GM23338 (cell line): ENCODE measurements at regions not wholly inside any gene's neighbourhood (a gene's known extent, or its start where the extent isn't known, plus 50 kb on each side); places are given as distances from the start of the nearest gene placed in this dataset.
A peak's percentile ranks its signal among the peaks of the same experiment; 100 is the strongest.

Experiments
- ATAC-seq: fragments of 200-7000 bp; cut with Tn5 transposase; 3 replicates; pipeline ENCODE4 v1.9.1; 2020
- DNase-seq: peaks from one replicate; pipeline ENCODE4 v3.0.0-alpha.2; 2015; ENCODE audit warnings: low spot score
- H2AFZ ChIP-seq: fragments of 200-600 bp; sonication (generic); 2 replicates; pipeline ENCODE4 v1.8.0; 2016; ENCODE audit warnings: antibody characterized with exemption, mild to moderate bottlenecking, moderate library complexity
- H3F3A ChIP-seq: fragments of 200-600 bp; sonication (generic); replicated peaks from 2 replicates; pipeline ENCODE4 v1.8.0; 2017; ENCODE audit warnings: antibody characterized with exemption, mixed run types, low read depth
- H3K27ac ChIP-seq: fragments of 200-600 bp; sonication (generic); 2 replicates; pipeline ENCODE4 v1.6.1; 2016; ENCODE audit warnings: low read depth
- H3K27me3 ChIP-seq: fragments of 200-600 bp; sonication (generic); 2 replicates; pipeline ENCODE4 v1.8.0; 2016; ENCODE audit warnings: mild to moderate bottlenecking, mixed run types, moderate library complexity; ENCODE audit not compliant: insufficient read depth
- H3K36me3 ChIP-seq: fragments of 200-600 bp; sonication (generic); 2 replicates; pipeline ENCODE4 v1.8.0; 2016; ENCODE audit warnings: mild to moderate bottlenecking; ENCODE audit not compliant: insufficient read depth
- H3K4me1 ChIP-seq: fragments of 200-600 bp; sonication (generic); 2 replicates; pipeline ENCODE4 v1.8.0; 2016; ENCODE audit warnings: mild to moderate bottlenecking, moderate library complexity; ENCODE audit not compliant: insufficient read depth
- H3K4me2 ChIP-seq: fragments of 200-600 bp; sonication (generic); 2 replicates; pipeline ENCODE4 v1.7.1; 2017; ENCODE audit warnings: mixed run types
- H3K4me3 ChIP-seq: fragments of 200-600 bp; sonication (generic); 2 replicates; pipeline ENCODE4 v1.6.1; 2016; ENCODE audit warnings: mixed run types
- H3K79me2 ChIP-seq: fragments of 200-600 bp; sonication (generic); replicated peaks from 2 replicates; pipeline ENCODE4 v1.8.0; 2017; ENCODE audit warnings: mild to moderate bottlenecking; ENCODE audit not compliant: insufficient read depth
- H3K9me2 ChIP-seq: fragments of 200-600 bp; sonication (generic); 2 replicates; pipeline ENCODE4 v1.8.0; 2017; ENCODE audit not compliant: insufficient read depth
- H4K20me1 ChIP-seq: fragments of 200-600 bp; sonication (generic); replicated peaks from 2 replicates; pipeline ENCODE4 v1.8.0; 2017; ENCODE audit warnings: mild to moderate bottlenecking; ENCODE audit not compliant: insufficient read depth
- H3K27ac Mint-ChIP-seq: 2 replicates; pipeline ENCODE4 v1.8.0; 2020; ENCODE audit warnings: inconsistent platforms, mild to moderate bottlenecking, moderate library complexity, mixed read lengths
- H3K27me3 Mint-ChIP-seq: 3 replicates; pipeline ENCODE4 v1.8.0; 2022; ENCODE audit warnings: low read depth, mild to moderate bottlenecking, moderate library complexity, mixed read lengths, inconsistent platforms; ENCODE audit not compliant: insufficient read depth, poor library complexity
- H3K36me3 Mint-ChIP-seq: 3 replicates; pipeline ENCODE4 v1.8.0; 2021; ENCODE audit warnings: low read depth, mild to moderate bottlenecking, inconsistent platforms, moderate library complexity, mixed read lengths
- H3K4me1 Mint-ChIP-seq: 3 replicates; pipeline ENCODE4 v1.8.0; 2020; ENCODE audit warnings: mild to moderate bottlenecking, inconsistent platforms, mixed read lengths
- H3K4me3 Mint-ChIP-seq: 3 replicates; pipeline ENCODE4 v1.8.0; 2021; ENCODE audit warnings: moderate library complexity, mild to moderate bottlenecking, inconsistent platforms, mixed read lengths
- H3K9me3 Mint-ChIP-seq: 3 replicates; pipeline ENCODE4 v1.8.0; 2020; ENCODE audit warnings: moderate library complexity, mild to moderate bottlenecking, inconsistent platforms, mixed read lengths
- CREB1 ChIP-seq: fragments of 250-450 bp; sonication (Bioruptor Pico); IDR thresholded peaks from 2 replicates; pipeline ENCODE4 v1.5.0; 2020; ENCODE audit warnings: low read depth, mild to moderate bottlenecking, moderate library complexity
- CTCF ChIP-seq, 2 experiments: fragments of 200-600 bp in 1 of 2; sonication (generic) in 1 of 2; conservative IDR thresholded peaks; 2 replicates each; pipeline versions ENCODE4 v1.5.1 to v1.6.1; 2016 to 2017; ENCODE audit warnings: antibody characterized with exemption in 2 of 2, low read depth in 2 of 2, mild to moderate bottlenecking in 2 of 2, moderate library complexity in 1 of 2
- EZH2 ChIP-seq: fragments of 200-600 bp; sonication (generic); IDR thresholded peaks from one replicate; pipeline ENCODE4 v1.8.0; 2017; ENCODE audit warnings: antibody characterized with exemption, mild to moderate bottlenecking, low read depth; ENCODE audit not compliant: unreplicated experiment
- EZH2phosphoT487 ChIP-seq: fragments of 200-600 bp; sonication (generic); IDR thresholded peaks from one replicate; pipeline ENCODE4 v1.8.1; 2018; ENCODE audit warnings: antibody characterized with exemption; ENCODE audit not compliant: unreplicated experiment
- JUNB ChIP-seq: IDR thresholded peaks from one replicate; pipeline ENCODE4 v1.6.1; 2016; ENCODE audit warnings: antibody characterized with exemption; ENCODE audit not compliant: unreplicated experiment
- NANOG ChIP-seq: IDR thresholded peaks from 2 replicates; pipeline ENCODE4 v1.6.1; 2016; ENCODE audit warnings: antibody characterized with exemption, borderline replicate concordance
- REST ChIP-seq: IDR thresholded peaks from one replicate; pipeline ENCODE4 v1.6.1; 2018; ENCODE audit warnings: antibody characterized with exemption; ENCODE audit not compliant: unreplicated experiment
- STAT1 ChIP-seq: IDR thresholded peaks from one replicate; pipeline ENCODE4 v1.6.1; 2016; ENCODE audit warnings: antibody characterized with exemption; ENCODE audit not compliant: unreplicated experiment
- ZNF114 ChIP-seq: fragments of 250-450 bp; sonication (Bioruptor Pico); IDR thresholded peaks from 2 replicates; pipeline ENCODE4 v1.5.0; 2020; ENCODE audit warnings: mild to moderate bottlenecking, moderate library complexity
- ZNF331 ChIP-seq: fragments of 250-450 bp; sonication (Bioruptor Pico); IDR thresholded peaks from 2 replicates; pipeline ENCODE4 v1.5.0; 2020; ENCODE audit warnings: low read depth, mild to moderate bottlenecking, moderate library complexity

GRCh38 chr12:88998421-88998820 lies 353.9 kb downstream of the DUSP6 start:
- Mint-ChIP-seq H3K9me3 (no peaks in the 10 kb centered on the region), H3K27me3 (no peaks in the 10 kb centered on the region), H3K4me3 (no peak overlapping the region), H3K4me1 (peaks cover 11% of the 10 kb centered on the region; the same call in 2 of the 3 replicates), H3K27ac (no peak overlapping the region), H3K36me3 (no peaks in the 10 kb centered on the region)
- H3K9me2 ChIP-seq, result peaks cover 9% of the 10 kb centered on the region; the same call in 1 of the 2 replicates
- H3K27me3 ChIP-seq, result no peaks in the 10 kb centered on the region
- no peak for TF ChIP-seq CREB1 (CRISPR knock-in tag)
- H3K4me1 ChIP-seq, result peaks cover 8% of the 10 kb centered on the region
- H3K79me2 ChIP-seq, result no peaks in the 10 kb centered on the region
- no peak overlapping the region for H3K27ac ChIP-seq
- ATAC-seq, result no peak
- H2AFZ ChIP-seq, result peak overlapping the region; percentile 57; the same call in 1 of the 2 replicates
- no peak for DNase-seq
- no peaks in the 10 kb centered on the region for H4K20me1 ChIP-seq
- H3K4me2 ChIP-seq, result peak overlapping the region; percentile 66
- H3K4me3 ChIP-seq, result no peak overlapping the region
- H3K36me3 ChIP-seq, result no peaks in the 10 kb centered on the region
- no peaks in the 10 kb centered on the region for H3F3A ChIP-seq

GRCh38 chr12:88996200-88996788 lies 356.0 kb downstream of the DUSP6 start:
- Histone ChIP-seq H3K27ac (no peak overlapping the region), H3K4me2 (no peak overlapping the region), H3K79me2 (no peaks in the 10 kb centered on the region), H3K9me2 (peaks cover 4% of the 10 kb centered on the region; the same call in 1 of the 2 replicates), H3K4me1 (peaks cover 8% of the 10 kb centered on the region), H3K4me3 (no peak overlapping the region), H3K27me3 (no peaks in the 10 kb centered on the region), H4K20me1 (no peaks in the 10 kb centered on the region), H3F3A (no peaks in the 10 kb centered on the region), H3K36me3 (no peaks in the 10 kb centered on the region), H2AFZ (no peak overlapping the region; the same call in 1 of the 2 replicates)
- Mint-ChIP-seq H3K27me3 (no peaks in the 10 kb centered on the region), H3K4me1 (peaks cover 13% of the 10 kb centered on the region; the same call in 2 of the 3 replicates), H3K36me3 (no peaks in the 10 kb centered on the region), H3K4me3 (no peak overlapping the region), H3K9me3 (no peaks in the 10 kb centered on the region), H3K27ac (no peak overlapping the region)
- ATAC-seq, result no peak
- no peak for DNase-seq
- TF ChIP-seq NANOG (no peak), REST (no peak), CREB1 (CRISPR knock-in tag) (no peak), ZNF114 (CRISPR knock-in tag) (no peak), CTCF (conservative IDR thresholded peaks at IDR 0.05; ENCODE audit: low read depth in 2 of 2) (no peak), STAT1 (no peak), EZH2phosphoT487 (no peak), ZNF331 (CRISPR knock-in tag) (no peak), EZH2 (no peak), JUNB (no peak)
